Left colon (tissue), 2 donors: ENCODE measurements at regions not wholly inside any gene's neighbourhood (a gene's known extent, or its start where the extent isn't known, plus 50 kb on each side); places are given as distances from the start of the nearest gene placed in this dataset.
"Not testable (repeated sequence)": the region's sequence is repeated elsewhere in the genome, so short reads cannot be mapped to it uniquely, and the experiment has no call there.

ENCODE experiments used
- ATAC-seq: fragments of 200-7000 bp; cut with Tn5 transposase; one replicate; pipeline ENCODE4 v1.9.1; 2020; ENCODE audit warnings: mild to moderate bottlenecking, moderate library complexity
- DNase-seq, 2 donors: peaks; one replicate each; pipeline ENCODE4 v3.0.0-alpha.2; 2020
- intact Hi-C, 2 donors: fragments of 100-400 bp; cut with DNase I in 1 of 2; cut with micrococcal nuclease in 1 of 2; formaldehyde crosslinking; loops; one replicate each; pipeline versions ENCODE4 v1.11.2 to v1.14.0; 2022; cut with DNase I, micrococcal nuclease
- donor health status: DM: no; HTN: no; CAD: no.
- donor health status: DM: yes; HTN: yes; CAD: no.

DNA sequence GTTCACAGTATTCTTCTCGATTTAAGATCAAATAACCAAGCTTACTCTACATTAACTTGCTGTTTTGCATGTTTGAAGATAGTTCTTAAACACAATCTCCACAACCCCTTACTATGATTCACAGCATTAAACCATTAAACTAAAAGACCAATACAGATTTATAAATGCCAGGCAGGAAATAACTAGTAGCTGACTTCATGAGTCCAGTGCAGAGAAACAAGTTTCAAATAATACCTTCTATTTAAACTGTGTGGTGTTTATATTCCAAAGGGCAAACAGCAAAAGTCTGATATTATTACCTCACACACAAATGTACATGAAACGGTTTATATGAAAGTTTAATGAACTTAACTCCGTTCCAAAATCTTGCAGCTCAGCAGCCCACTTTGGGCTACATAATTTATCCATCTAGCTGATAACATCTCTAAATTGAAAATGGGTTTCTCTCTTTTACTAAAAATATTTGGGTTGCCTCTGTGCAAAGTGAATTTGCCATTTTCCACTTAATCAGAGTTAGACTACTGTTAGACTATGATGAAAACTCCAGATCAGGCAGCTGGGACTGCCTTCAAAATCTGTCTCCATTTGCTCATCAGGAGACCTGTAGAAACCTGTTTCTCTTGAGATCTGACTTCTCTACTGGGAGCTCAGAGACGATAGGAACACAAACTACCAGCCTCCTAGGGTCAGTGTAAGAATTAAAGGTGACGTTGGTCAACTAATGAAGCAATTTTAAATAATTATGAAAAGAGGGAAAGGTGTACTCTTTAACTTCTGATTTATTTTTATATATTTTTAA is 287.3 kb downstream of the FZD1 start:
- intact Hi-C loops: no loop called here
- DNase-seq: no peak
- no peak for ATAC-seq

- ATAC-seq (no peak), DNase-seq (no peak)
- intact Hi-C loops: no loop called here
Observed at GRCh38 chr7:91553410-91553895, 289.2 kb downstream of the FZD1 start.

DNA sequence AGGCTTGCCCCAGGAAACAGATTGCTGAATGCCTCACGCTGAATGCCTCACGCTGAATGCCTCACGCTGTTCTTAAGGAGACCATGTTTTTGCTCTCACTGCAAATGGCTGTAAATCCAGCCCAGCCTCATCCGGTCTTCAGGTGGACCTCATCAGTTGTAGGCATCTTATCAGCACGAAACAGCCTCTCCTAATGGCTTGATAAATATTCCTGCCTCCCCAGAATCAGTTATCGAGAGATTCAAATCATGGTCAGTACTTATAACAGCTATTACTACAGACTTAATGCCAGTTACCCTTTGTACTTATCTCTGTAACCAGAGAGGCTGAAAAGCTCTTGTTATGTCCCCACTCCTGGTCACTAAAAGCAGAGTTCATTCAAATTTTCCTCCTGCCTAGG is 290.6 kb downstream of the FZD1 start:
- intact Hi-C loops: no loop called here
- DNase-seq (no peak), ATAC-seq (no peak)

GRCh38 chr7:91556239-91556638 is 292.0 kb downstream of the FZD1 start:
- intact Hi-C loops: no loop called here
- DNase-seq: no peak
- no peak for ATAC-seq

DNA sequence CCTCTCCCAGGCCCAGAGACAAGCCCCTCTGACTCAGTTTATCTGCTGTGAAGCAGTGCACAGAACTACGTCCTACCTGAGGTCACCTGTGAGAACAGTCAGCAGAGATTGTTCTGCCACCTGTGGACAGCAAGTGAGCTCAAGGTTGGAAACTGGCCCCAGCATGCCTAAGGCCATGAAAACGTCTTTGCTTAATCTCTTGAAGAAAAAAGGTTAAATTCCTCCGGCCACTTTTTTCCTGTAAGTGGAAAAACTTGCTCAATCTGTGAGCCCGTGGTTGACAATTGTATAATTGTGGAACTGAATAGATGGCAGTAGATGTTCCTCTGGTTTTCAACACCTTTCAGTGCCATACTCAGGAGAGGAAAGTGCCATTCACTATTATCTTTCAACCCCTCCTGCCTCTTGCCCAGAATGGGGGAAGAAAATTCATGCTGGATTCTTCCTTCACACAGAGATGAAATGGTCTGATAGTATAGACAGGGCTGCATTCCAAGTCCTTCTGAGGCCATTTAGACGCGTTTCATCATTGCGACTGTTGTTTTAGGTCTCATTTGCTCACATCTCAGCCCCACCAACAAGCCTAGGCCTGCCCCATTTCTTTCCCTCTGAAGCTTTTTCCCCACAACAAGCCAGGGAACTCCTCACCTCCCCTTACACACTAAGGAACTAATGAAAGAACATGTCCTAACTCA is 292.9 kb downstream of the FZD1 start:
- intact Hi-C loops: no loop called here
- DNase-seq (no peak), ATAC-seq (no peak)

GRCh38 chr7:91557789-91558404 is 293.7 kb downstream of the FZD1 start:
- ATAC-seq (no peak), DNase-seq (no peak)
- intact Hi-C loops: no loop called here

DNA sequence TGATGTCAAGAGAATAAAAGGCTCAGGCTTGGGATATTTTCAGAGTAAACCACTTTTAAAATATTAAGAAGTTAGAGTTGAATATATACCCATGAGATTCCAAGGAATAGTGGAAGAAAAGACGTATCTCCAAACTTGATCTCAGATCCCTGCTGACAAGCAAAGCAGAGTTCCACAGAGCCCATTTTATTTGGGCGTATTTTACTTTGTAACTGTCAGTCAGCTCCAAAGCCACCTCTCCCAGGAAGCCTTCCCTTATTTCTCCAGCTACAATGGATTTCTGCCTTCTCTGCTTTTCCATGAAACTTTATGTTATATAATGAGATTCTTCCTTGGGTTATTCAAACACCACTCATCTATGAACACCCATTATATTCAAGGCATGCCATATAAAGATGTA is 295.7 kb downstream of the FZD1 start:
- DNase-seq (no peak), ATAC-seq (no peak)
- intact Hi-C loops: no loop called here

GRCh38 chr7:91564101-91564500 is 299.9 kb downstream of the FZD1 start:
- intact Hi-C loops: no loop called here
- ATAC-seq: no peak
- DNase-seq: no peak

DNA sequence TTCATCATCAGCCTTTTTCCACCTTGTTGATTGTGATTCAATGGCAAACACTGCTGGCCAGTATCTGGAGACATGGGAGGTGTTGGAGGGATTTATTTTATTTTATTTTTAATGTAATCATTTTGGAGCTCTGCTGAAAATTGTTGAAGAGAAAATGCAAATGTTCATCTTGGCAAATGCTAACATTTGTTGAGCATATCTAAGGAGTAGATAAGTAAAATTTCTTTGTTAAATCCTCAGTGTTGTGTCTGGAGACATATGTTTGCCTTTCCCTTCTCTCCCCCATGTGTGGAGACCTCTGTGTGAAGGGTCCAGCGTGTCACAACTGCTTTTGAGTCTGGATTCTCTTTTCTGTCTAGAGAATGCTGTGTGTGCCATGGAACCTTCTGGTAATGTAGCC is 300.3 kb downstream of the FZD1 start:
- ATAC-seq (no peak), DNase-seq (no peak)
- intact Hi-C loops: no loop called here

DNA sequence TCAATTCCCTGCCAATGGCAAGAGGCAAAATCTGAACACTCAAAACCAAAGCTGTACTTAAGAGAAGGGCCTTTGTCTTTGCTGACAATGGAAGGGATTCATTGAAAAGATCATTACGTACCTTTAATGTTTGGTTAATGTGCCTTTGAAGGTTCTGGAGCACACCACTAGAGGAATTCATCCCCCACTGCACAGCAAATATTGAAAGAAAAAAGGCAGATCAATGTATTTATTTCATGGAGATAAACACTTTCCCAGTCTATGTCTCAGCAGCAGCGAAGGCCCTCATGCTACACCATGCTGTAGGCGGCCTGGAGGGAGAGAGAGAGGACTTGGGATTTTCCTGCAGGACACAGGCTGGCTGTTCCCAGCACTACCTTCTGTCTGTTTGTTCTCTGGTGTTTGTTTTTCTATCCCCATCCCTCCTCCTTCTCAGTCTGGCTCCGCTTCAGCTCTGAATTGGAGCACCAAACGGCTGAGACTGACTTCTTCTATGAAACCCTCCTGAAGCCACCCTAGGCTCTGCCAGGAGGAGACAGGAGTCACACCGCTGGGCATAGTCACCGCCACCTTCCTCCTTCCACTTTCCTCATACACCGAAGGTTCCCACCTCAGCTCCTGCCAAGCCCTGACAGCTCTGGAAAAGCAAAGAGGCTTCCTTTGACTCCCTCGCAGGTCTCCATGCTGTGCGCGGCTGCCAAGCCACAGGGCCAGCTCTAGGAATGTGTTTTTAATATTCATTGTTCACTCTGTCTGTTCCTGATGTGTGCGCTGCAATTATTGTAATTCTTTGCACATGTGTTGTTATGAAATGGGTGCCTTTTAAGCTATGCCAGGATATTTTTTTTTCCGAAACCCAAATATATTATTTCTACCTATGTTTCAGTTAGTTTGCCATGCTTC is 301.5 kb downstream of the FZD1 start:
- ATAC-seq (no peak), DNase-seq (no peak)
- intact Hi-C loops: no loop called here

- intact Hi-C loops: no loop called here
- DNase-seq (no peak), ATAC-seq (no peak)
Observed at GRCh38 chr7:91566402-91566732, 302.1 kb downstream of the FZD1 start.

DNA sequence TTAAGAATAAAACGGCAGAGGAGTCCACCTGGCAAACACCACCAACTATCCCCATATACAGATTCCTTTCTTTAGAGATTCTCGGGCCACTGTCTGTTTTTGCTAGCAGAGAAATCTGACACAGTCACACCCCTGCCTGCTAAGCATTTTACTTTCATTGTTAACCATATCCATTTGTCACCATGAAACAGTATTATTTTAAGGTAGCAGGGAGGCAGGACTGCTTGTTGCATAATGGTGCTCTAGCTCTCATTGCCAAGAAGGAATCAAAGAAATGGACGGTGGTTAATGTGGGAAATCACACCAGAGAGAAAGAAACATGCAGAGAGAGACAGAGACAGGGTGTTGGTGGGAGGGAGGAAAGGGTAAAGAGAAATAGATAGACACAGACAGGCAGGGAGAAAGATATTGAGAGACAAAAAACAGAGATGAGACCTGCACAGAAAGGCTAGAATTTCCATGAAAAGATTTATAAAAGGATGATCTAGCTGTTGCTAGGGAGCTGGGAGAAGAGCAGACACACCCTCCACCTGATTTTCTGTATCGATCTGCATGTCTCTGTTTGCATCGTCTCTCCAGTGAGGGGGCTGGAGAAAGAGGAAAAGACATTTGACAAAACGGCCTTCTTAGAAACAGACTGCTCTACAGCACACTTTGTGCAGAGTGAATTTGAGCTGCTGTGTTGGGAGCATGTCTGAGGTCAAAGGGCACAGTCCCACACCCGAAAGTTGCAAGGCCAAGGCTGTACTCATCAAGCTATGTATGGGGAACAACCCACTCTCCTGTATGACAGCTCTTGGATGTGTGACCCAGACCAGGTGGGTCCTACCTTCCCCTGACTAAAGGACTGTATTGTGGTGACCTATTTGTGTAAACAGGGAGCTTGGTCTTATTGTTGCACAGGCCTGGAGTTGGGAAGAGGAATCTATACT is 303.1 kb downstream of the FZD1 start:
- DNase-seq: no peak
- ATAC-seq: no peak
- intact Hi-C loops: no loop called here

- intact Hi-C loops: no loop called here
- DNase-seq (no peak), ATAC-seq (no peak)
Observed at GRCh38 chr7:91568138-91568537, 303.9 kb downstream of the FZD1 start.

DNA sequence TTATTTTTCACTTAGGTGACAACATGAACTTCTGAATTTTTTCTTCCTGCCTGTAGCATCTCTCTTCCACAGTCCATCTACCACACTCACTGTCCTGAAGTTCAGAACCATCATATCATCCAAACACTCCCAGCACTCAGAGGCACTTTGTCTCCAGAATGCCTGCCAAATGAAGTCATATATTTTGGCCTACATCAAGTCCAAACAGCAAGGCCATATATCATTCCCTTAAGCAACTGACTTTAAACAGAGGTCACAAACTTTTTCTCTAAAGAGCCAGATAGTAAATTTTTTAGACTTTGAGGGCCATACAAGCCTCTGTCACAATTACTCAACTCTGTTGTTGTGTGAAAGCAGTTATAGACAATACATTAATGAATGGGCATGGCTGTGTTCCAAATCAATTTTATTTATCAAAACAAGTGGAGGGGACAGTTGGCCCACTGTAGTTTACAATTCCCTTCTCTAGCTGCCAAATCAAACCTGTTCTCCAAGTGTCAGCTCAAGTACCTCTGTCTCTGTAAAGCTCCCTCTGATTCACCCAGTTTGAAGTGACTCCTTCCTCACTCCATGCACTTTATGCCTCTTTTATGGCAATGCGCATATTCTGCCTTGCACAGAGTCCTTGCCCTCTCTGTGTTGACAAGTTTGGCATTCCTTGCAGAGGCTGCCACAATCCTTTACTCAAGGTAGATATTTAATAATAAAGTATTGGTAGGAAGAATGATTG is 305.7 kb downstream of the FZD1 start:
- ATAC-seq (no peak), DNase-seq (no peak)
- intact Hi-C loops: no loop called here

DNA sequence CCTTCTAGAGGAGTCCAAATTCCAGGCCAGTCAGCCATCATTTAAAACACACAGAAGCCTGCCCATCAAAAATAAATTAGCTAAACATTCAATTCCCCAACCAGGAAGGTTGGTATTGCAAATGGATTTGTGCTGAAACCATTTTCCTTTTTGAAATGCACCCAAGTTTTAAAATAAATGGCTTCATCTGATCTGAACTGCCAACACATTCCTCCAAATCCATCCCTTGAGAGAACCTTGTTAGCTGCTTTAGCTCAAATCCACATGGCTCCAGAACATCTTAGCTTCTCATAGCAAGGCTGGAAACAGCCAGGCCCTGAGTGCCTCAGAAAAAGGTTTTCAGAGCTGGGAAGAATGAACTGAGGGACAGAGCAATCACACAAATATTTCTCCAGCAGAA is 306.3 kb downstream of the FZD1 start:
- ATAC-seq: no peak
- no peak for DNase-seq

GRCh38 chr7:91571601-91572000 is 307.4 kb downstream of the FZD1 start:
- DNase-seq (no peak), ATAC-seq (no peak)
- intact Hi-C loops: no loop called here

More for the DNA sequence above, 306.3 kb downstream of the FZD1 start:
- intact Hi-C loops: no loop called here

DNA sequence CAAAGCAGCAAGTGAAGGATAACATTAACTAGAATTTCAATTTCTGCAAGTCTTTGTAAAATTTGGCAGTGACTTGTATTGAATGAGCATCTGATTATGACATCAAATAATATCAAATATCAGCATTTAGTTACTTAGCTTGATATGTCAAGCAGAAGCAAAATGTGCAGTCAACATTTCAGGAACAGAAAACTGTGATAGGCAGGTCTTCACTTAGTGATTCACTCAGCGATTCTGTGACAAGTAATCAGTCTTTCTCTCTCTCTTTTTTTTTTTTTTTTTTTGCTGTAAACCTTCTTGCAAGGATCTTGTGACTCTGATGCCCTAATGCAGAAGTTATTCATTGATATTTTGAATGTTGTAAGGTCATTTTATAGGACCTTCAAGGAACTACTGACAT is 307.1 kb downstream of the MTERF1 start:
- no peak for DNase-seq
- no peak for ATAC-seq

DNA sequence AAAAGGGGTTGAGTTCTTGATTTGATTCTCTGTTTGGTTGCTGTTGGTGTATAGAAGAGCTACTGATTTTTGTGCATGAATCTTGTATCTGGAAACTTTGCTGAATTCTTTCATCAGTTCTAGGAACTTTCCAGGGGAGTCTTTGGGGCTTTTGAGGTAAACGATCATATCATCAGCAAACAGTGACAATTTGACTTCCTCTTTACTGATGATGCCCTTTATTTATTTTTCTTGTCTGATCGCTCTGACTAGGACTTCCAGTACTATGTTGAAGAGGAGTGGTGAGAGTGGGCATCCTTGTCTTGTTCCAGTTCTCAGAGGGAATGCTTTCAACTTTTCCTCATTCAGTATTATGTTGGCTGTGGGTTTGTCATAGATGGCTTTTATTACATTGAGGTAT is 304.0 kb downstream of the MTERF1 start:
- DNase-seq, intact Hi-C loops, ATAC-seq: not testable (repeated sequence)

More for the DNA sequence above, 307.1 kb downstream of the MTERF1 start:
- intact Hi-C loops: no loop called here
